ENCODE measurements at regions not wholly inside any gene's neighbourhood (a gene's known extent, or its start where the extent isn't known, plus 50 kb on each side); places are given as distances from the start of the nearest gene placed in this dataset.
"Not testable (repeated sequence)": the region's sequence is repeated elsewhere in the genome, so short reads cannot be mapped to it uniquely, and the experiment has no call there.

DNA sequence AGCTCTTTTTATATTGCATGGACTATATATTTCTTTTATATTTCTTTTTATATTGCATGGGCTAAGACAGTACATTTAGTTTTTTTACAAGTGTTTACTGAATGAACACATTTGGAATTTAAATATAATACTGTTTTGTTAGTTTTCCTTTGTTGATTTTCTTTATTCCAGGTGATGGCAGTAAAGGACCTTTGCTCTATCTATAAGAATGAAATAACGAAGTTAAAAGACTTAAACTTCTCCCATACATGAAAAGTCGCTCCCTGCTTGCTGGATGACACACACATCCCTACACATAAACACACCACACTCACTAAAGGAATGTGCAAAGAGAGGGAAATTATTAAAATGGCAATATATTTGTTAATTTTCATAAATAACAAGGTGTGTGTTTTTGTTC lies 102.5 kb upstream of the ANXA10 start:
- CTCF ChIA-PET, result interaction anchor here (1.0 kb wide), 1 partner anchor 164 kb away, joined by 10 read pairs; no protein-coding TSS in a partner anchor
- in situ Hi-C loops (cut with HindIII; ENCODE audit: low pct_unique_long_range_greater_than_20kb, low sequenced_read_pairs) (no loop called here), intact Hi-C loops (cut with micrococcal nuclease; ENCODE audit: unreplicated experiment) (no loop called here)

DNA sequence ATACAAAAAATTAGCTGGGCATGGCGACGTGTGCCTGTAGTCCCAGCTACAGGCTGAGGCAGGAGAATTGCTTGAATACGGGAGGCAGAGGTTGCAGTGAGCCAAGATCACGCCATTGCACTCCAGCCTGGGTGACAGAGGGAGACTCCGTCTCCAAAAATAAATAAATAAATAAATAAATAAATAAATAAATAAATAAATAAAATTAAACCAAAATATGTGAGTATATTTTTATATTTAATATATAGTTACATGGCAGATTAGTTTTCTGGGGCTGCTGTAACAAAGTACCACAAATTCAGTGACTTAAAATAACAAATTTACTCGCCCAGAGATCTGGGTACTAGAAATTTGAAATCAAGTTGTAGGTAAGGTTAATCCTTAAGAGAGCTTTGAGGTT lies 84.2 kb upstream of the ANXA10 start:
- ATAC-seq; H3K36me3 ChIP-seq (ENCODE audit: control insufficient read depth, insufficient read depth, low read length); POLR2A ChIA-PET; in situ Hi-C loops (cut with HindIII; ENCODE audit: low pct_unique_long_range_greater_than_20kb, low sequenced_read_pairs); H3K27ac ChIP-seq (ENCODE audit: low read length); H3K9me3 ChIP-seq (ENCODE audit: control insufficient read depth, insufficient read depth, low read depth, low read length); H3K4me3 ChIP-seq (ENCODE audit: low read depth in 2 of 2, low read length in 2 of 2); intact Hi-C loops (cut with micrococcal nuclease; ENCODE audit: unreplicated experiment); BruUV-seq (replicated peaks); DNase-seq (ENCODE audit: low read depth, low spot score); H3K27me3 ChIP-seq (ENCODE audit: control insufficient read depth, insufficient read depth, low read length); H3K4me1 ChIP-seq (ENCODE audit: control insufficient read depth, insufficient read depth, low read length): not testable (repeated sequence)
- CTCF ChIA-PET, result interaction anchor here (0.6 kb wide), 1 partner anchor 987 kb away, joined by 3 read pairs; no protein-coding TSS in a partner anchor

More for the DNA sequence above, 102.5 kb upstream of the ANXA10 start:
- Histone ChIP-seq H3K27ac (ENCODE audit: low read length) (no peak overlapping the region), H3K4me1 (ENCODE audit: control insufficient read depth, insufficient read depth, low read length) (no peaks in the 10 kb centered on the region), H3K4me3 (ENCODE audit: low read depth in 2 of 2, low read length in 2 of 2) (no peak overlapping the region), H3K27me3 (ENCODE audit: control insufficient read depth, insufficient read depth, low read length) (no peaks in the 10 kb centered on the region), H3K36me3 (ENCODE audit: control insufficient read depth, insufficient read depth, low read length) (no peaks in the 10 kb centered on the region), H3K9me3 (ENCODE audit: control insufficient read depth, insufficient read depth, low read depth, low read length) (no peaks in the 10 kb centered on the region)
- TF ChIP-seq POLR2AphosphoS5 (IDR thresholded peaks at IDR 0.05; ENCODE audit: low read depth, low read length) (no peak), CTCF (IDR thresholded peaks at IDR 0.05) (peak; percentile 38; the same call in 1 of the 2 replicates)
- DNase-seq (ENCODE audit: low read depth, low spot score) (peak; percentile 2), ATAC-seq (no peak)
- POLR2A ChIA-PET, result no interaction called here
- BruUV-seq (replicated peaks), result no TSS peak

DNA sequence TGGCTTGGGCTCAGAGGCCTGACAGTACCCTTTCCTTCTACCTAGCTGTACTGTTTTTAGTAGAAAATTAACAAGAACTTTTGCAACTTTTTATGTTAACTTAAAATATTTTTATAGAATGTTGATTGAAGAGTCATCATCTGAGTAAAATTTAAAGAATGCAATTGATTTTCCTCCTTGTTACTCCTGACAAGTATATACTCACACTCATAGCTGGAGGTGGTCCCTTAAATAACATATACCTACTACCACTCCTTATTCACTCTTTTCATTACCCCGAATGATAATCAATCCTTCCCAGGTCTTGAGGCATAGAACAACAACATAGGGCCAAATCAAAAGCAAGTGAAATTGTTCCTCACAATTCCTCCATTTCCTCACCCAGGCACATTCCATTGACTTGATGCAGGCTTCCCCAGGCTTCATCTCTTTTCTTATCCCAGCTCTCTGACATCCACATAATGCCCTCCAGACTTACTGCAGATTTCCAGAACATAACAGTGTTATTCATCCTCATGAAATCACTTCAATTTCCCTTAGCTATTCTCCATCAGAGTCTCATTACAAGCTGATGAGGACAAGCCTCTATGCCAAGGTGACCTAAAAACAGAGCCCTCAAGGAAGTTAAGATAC lies 73.2 kb upstream of the ANXA10 start:
- Histone ChIP-seq H3K9me3 (ENCODE audit: control insufficient read depth, insufficient read depth, low read depth, low read length) (no peaks in the 10 kb centered on the region), H3K27me3 (ENCODE audit: control insufficient read depth, insufficient read depth, low read length) (no peaks in the 10 kb centered on the region), H3K36me3 (ENCODE audit: control insufficient read depth, insufficient read depth, low read length) (no peaks in the 10 kb centered on the region), H3K4me3 (ENCODE audit: low read depth in 2 of 2, low read length in 2 of 2) (no peak overlapping the region), H3K27ac (ENCODE audit: low read length) (no peak overlapping the region), H3K4me1 (ENCODE audit: control insufficient read depth, insufficient read depth, low read length) (no peaks in the 10 kb centered on the region)
- BruUV-seq (replicated peaks), result no TSS peak
- ATAC-seq (no peak), DNase-seq (ENCODE audit: low read depth, low spot score) (no peak)
- CTCF ChIA-PET, result no interaction called here
- in situ Hi-C loops (cut with HindIII; ENCODE audit: low pct_unique_long_range_greater_than_20kb, low sequenced_read_pairs), result no loop called here
- POLR2A ChIA-PET, result no interaction called here
- TF ChIP-seq POLR2AphosphoS5 (IDR thresholded peaks at IDR 0.05; ENCODE audit: low read depth, low read length) (no peak), SIN3A (IDR thresholded peaks at IDR 0.05; ENCODE audit: borderline replicate concordance, insufficient read depth, low read depth, low read length) (no peak), CTCF (IDR thresholded peaks at IDR 0.05) (no peak), TCF7L2 (IDR thresholded peaks at IDR 0.05; ENCODE audit: low read depth, low read length) (no peak), REST (IDR thresholded peaks at IDR 0.05; ENCODE audit: insufficient read depth in 1 of 2, low read depth in 2 of 2, low read length in 1 of 2) (no peak)
- intact Hi-C loops (cut with micrococcal nuclease; ENCODE audit: unreplicated experiment), result no loop called here

All from Panc1 (cell line).